ENCODE measurements at regions not wholly inside any gene's neighbourhood (a gene's known extent, or its start where the extent isn't known, plus 50 kb on each side); places are given as distances from the start of the nearest gene placed in this dataset.

GRCh38 chr3:10678796-10679376, 137.1 kb upstream of the SLC6A11 start:
- TF ChIP-seq CTCF (conservative IDR thresholded peaks at IDR 0.05; ENCODE audit: control insufficient read depth, insufficient read depth, low read depth, low read length) = no peak
- no peak for DNase-seq (ENCODE audit: low read depth)
- no peak overlapping the region for H3K4me3 ChIP-seq (ENCODE audit: control insufficient read depth, low read depth, low read length)

- no peak for DNase-seq (ENCODE audit: low read depth)
- TF ChIP-seq CTCF (conservative IDR thresholded peaks at IDR 0.05; ENCODE audit: control insufficient read depth, insufficient read depth, low read depth, low read length) = no peak
- H3K4me3 ChIP-seq (ENCODE audit: control insufficient read depth, low read depth, low read length) = no peak overlapping the region
Observed at GRCh38 chr3:10680796-10681195, 135.2 kb upstream of the SLC6A11 start.

GRCh38 chr3:10682692-10683091, 133.3 kb upstream of the SLC6A11 start:
- no peak for TF ChIP-seq CTCF (conservative IDR thresholded peaks at IDR 0.05; ENCODE audit: control insufficient read depth, insufficient read depth, low read depth, low read length)

GRCh38 chr3:10683106-10683505, 132.9 kb upstream of the SLC6A11 start:
- no peak for TF ChIP-seq CTCF (conservative IDR thresholded peaks at IDR 0.05; ENCODE audit: control insufficient read depth, insufficient read depth, low read depth, low read length)
- DNase-seq (ENCODE audit: low read depth) = no peak
- H3K4me3 ChIP-seq (ENCODE audit: control insufficient read depth, low read depth, low read length) = no peak overlapping the region

More at GRCh38 chr3:10682692-10683091, 133.3 kb upstream of the SLC6A11 start:
- no peak for DNase-seq (ENCODE audit: low read depth)
- no peak overlapping the region for H3K4me3 ChIP-seq (ENCODE audit: control insufficient read depth, low read depth, low read length)

GRCh38 chr3:10688126-10688525, 127.9 kb upstream of the SLC6A11 start:
- no peak for TF ChIP-seq CTCF (conservative IDR thresholded peaks at IDR 0.05; ENCODE audit: control insufficient read depth, insufficient read depth, low read depth, low read length)
- H3K4me3 ChIP-seq (ENCODE audit: control insufficient read depth, low read depth, low read length) = no peak overlapping the region
- DNase-seq (ENCODE audit: low read depth) = no peak

GRCh38 chr3:10688548-10689172, 127.4 kb upstream of the SLC6A11 start:
- no peak overlapping the region for H3K4me3 ChIP-seq (ENCODE audit: control insufficient read depth, low read depth, low read length)
- DNase-seq (ENCODE audit: low read depth) = no peak
- TF ChIP-seq CTCF (conservative IDR thresholded peaks at IDR 0.05; ENCODE audit: control insufficient read depth, insufficient read depth, low read depth, low read length) = no peak
